Smooth muscle cell (in vitro differentiated cells): ENCODE measurements at regions not wholly inside any gene's neighbourhood (a gene's known extent, or its start where the extent isn't known, plus 50 kb on each side); places are given as distances from the start of the nearest gene placed in this dataset.
"Not testable (repeated sequence)": the region's sequence is repeated elsewhere in the genome, so short reads cannot be mapped to it uniquely, and the experiment has no call there.

ENCODE experiments used
- DNase-seq: peaks from one replicate; lab custom pipeline; 2025; ENCODE audit not compliant: unreplicated experiment; lab: John Stamatoyannopoulos, UW
- H2AFZ ChIP-seq: fragments of 200-600 bp; sonication (generic); 2 replicates; pipeline ENCODE4 v1.6.0; 2016; ENCODE audit warnings: antibody characterized with exemption, low read depth, mild to moderate bottlenecking
- H3F3A ChIP-seq: fragments of 200-600 bp; sonication (generic); 2 replicates; pipeline ENCODE4 v1.6.0; 2017; ENCODE audit warnings: antibody characterized with exemption, low read depth
- H3K27ac ChIP-seq: fragments of 200-600 bp; sonication (generic); 2 replicates; pipeline ENCODE4 v1.5.1; 2016; ENCODE audit warnings: low read depth, mild to moderate bottlenecking
- H3K27me3 ChIP-seq: fragments of 200-600 bp; sonication (generic); 2 replicates; pipeline ENCODE4 v1.6.1; 2016; ENCODE audit warnings: low read depth, mild to moderate bottlenecking
- H3K36me3 ChIP-seq: fragments of 200-600 bp; sonication (generic); 2 replicates; pipeline ENCODE4 v1.5.1; 2016; ENCODE audit warnings: low read depth
- H3K4me1 ChIP-seq: fragments of 200-600 bp; sonication (generic); 2 replicates; pipeline ENCODE4 v1.5.1; 2016; ENCODE audit warnings: low read depth
- H3K4me2 ChIP-seq: fragments of 200-600 bp; sonication (generic); 2 replicates; pipeline ENCODE4 v1.6.0; 2016; ENCODE audit warnings: mild to moderate bottlenecking
- H3K4me3 ChIP-seq: fragments of 200-600 bp; sonication (generic); 2 replicates; pipeline ENCODE4 v1.5.1; 2016; ENCODE audit warnings: mild to moderate bottlenecking
- H3K79me2 ChIP-seq: fragments of 200-600 bp; sonication (generic); 2 replicates; pipeline ENCODE4 v1.6.0; 2016; ENCODE audit warnings: low read depth, mild to moderate bottlenecking
- H3K9ac ChIP-seq: fragments of 200-600 bp; sonication (generic); 2 replicates; pipeline ENCODE4 v1.6.0; 2016; ENCODE audit warnings: low read depth
- H3K9me3 ChIP-seq: fragments of 200-600 bp; sonication (generic); replicated peaks from 2 replicates; pipeline ENCODE4 v1.5.1; 2016; ENCODE audit warnings: low read depth
- H4K20me1 ChIP-seq: fragments of 200-600 bp; sonication (generic); 2 replicates; pipeline ENCODE4 v1.6.0; 2016; ENCODE audit warnings: low read depth
- CTCF ChIP-seq: fragments of 200-600 bp; sonication (generic); IDR thresholded peaks from 2 replicates; pipeline ENCODE4 v1.5.1; 2017; ENCODE audit warnings: borderline replicate concordance, mild to moderate bottlenecking, antibody characterized with exemption; ENCODE audit not compliant: insufficient read depth, poor library complexity, severe bottlenecking
- WGBS: methylation state at CpG from one replicate; pipeline ENCODE4 v1.1.7; 2016; ENCODE audit warnings: low lambda C conversion rate; 5-methylcytosine and 5-hydroxymethylcytosine counted together

GRCh38 chr3:72515281-72515680, 333.0 kb downstream of the SHQ1 start:
- Histone ChIP-seq H3K4me3 (no peak overlapping the region), H3K4me2 (no peak overlapping the region), H4K20me1 (no peaks in the 10 kb centered on the region), H2AFZ (peak overlapping the region; percentile 35), H3K79me2 (no peaks in the 10 kb centered on the region), H3K4me1 (no peaks in the 10 kb centered on the region), H3K36me3 (no peaks in the 10 kb centered on the region), H3K27ac (no peak overlapping the region), H3K27me3 (no peaks in the 10 kb centered on the region), H3K9me3 (no peaks in the 10 kb centered on the region), H3K9ac (no peak overlapping the region), H3F3A (no peaks in the 10 kb centered on the region)
- WGBS, result 80% methylated on average over 3 of the region's 3 CpGs
- DNase-seq, result no peak
- TF ChIP-seq CTCF, result no peak

- Histone ChIP-seq H3K9me3 (no peaks in the 10 kb centered on the region), H3F3A (no peaks in the 10 kb centered on the region), H3K9ac (no peak overlapping the region), H4K20me1 (no peaks in the 10 kb centered on the region), H3K4me1 (no peaks in the 10 kb centered on the region), H3K79me2 (no peaks in the 10 kb centered on the region), H3K27me3 (no peaks in the 10 kb centered on the region), H3K36me3 (no peaks in the 10 kb centered on the region), H2AFZ (no peak overlapping the region), H3K4me3 (no peak overlapping the region), H3K27ac (no peak overlapping the region), H3K4me2 (no peak overlapping the region)
- TF ChIP-seq CTCF, result no peak
- WGBS, result 69% methylated on average over 3 of the region's 3 CpGs
- DNase-seq, result no peak
These were observed 338.0 kb downstream of the SHQ1 start for GRCh38 chr3:72510247-72510646.

GRCh38 chr3:72505539-72506405, 342.5 kb downstream of the SHQ1 start:
- no peaks in the 10 kb centered on the region for H3K9me3 ChIP-seq
- no peak for DNase-seq
- H3K36me3 ChIP-seq, result no peaks in the 10 kb centered on the region
- H3K4me2 ChIP-seq, result no peak overlapping the region
- no peak overlapping the region for H3K27ac ChIP-seq
- H4K20me1 ChIP-seq, result no peaks in the 10 kb centered on the region
- H2AFZ ChIP-seq, result no peak overlapping the region
- WGBS, result 88% methylated on average over 6 of the region's 6 CpGs
- no peaks in the 10 kb centered on the region for H3F3A ChIP-seq
- no peak overlapping the region for H3K9ac ChIP-seq
- no peaks in the 10 kb centered on the region for H3K4me1 ChIP-seq
- no peak for TF ChIP-seq CTCF
- H3K79me2 ChIP-seq, result no peaks in the 10 kb centered on the region
- H3K27me3 ChIP-seq, result no peaks in the 10 kb centered on the region
- no peak overlapping the region for H3K4me3 ChIP-seq

GRCh38 chr3:72497501-72497900, 350.7 kb downstream of the SHQ1 start:
- not testable (repeated sequence) for H3K9me3 ChIP-seq, H3K9ac ChIP-seq, H3F3A ChIP-seq, DNase-seq, H3K4me3 ChIP-seq, H3K4me2 ChIP-seq, H2AFZ ChIP-seq, H3K27ac ChIP-seq, H3K27me3 ChIP-seq, H4K20me1 ChIP-seq, H3K36me3 ChIP-seq, H3K79me2 ChIP-seq, H3K4me1 ChIP-seq
- WGBS, result 95% methylated on average over 7 of the region's 7 CpGs
